Neural cell (in vitro differentiated cells): ENCODE measurements at regions not wholly inside any gene's neighbourhood (a gene's known extent, or its start where the extent isn't known, plus 50 kb on each side); places are given as distances from the start of the nearest gene placed in this dataset.

ENCODE experiments used
- CTCF ChIP-seq: fragments of 450-650 bp; IDR thresholded peaks from 2 replicates; pipeline ENCODE4 v1.5.1; 2014; ENCODE audit warnings: antibody characterized with exemption, mild to moderate bottlenecking, moderate library complexity; ENCODE audit not compliant: poor library complexity, severe bottlenecking
- EP300 ChIP-seq: fragments of 450-650 bp; conservative IDR thresholded peaks from 2 replicates; pipeline ENCODE4 v1.6.1; 2014; ENCODE audit warnings: antibody characterized with exemption, mild to moderate bottlenecking, moderate library complexity; ENCODE audit not compliant: poor library complexity, severe bottlenecking
- RAD21 ChIP-seq: fragments of 450-650 bp; conservative IDR thresholded peaks from 2 replicates; pipeline ENCODE4 v1.6.1; 2014; ENCODE audit warnings: antibody characterized with exemption, mild to moderate bottlenecking, moderate library complexity

DNA sequence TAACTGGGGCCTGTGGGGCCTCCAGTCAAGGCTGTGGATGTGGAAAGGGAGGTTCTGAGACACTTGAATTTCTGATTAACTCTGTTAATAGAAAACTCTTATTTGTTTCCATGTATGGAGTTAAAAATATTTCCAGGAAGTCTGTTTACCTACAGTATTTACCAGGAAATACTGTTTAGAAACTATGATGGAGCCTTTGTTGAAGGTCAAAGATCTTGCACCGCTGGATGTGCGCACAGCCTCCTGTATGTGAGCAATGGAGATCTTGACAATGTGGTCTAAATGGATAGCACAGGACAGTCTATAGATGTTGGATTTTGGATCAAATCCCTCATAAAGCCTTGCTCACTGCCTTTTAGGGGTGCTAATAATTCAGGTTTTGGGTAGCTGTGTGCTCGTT lies 268.4 kb downstream of the DLEU7 start:
- TF ChIP-seq EP300 (no peak), CTCF (no peak), RAD21 (no peak)
